PC-3 (cell line): ENCODE measurements at regions not wholly inside any gene's neighbourhood (a gene's known extent, or its start where the extent isn't known, plus 50 kb on each side); places are given as distances from the start of the nearest gene placed in this dataset.

Source experiments
- ATAC-seq: fragments of 200-7000 bp; cut with Tn5 transposase; 2 replicates; pipeline ENCODE4 v1.9.1; 2020; ENCODE audit warnings: mild to moderate bottlenecking, moderate library complexity
- BruUV-seq: library from RNA; stranded (reverse); fragments of 400-500 nt; replicated peaks from 2 replicates; lab custom pipeline; 2021; lab: Mats Ljungman, UMichigan
- CTCF ChIA-PET: fragments of 300-600 bp; sonication (Branson Sonifier 250); formaldehyde crosslinking; loops from one replicate; lab custom pipeline; 2022; ENCODE audit warnings: antibody characterized with exemption; lab: Charles Lee
- POLR2A ChIA-PET: fragments of 300-600 bp; sonication (Branson Sonifier 250); formaldehyde crosslinking; loops from one replicate; lab custom pipeline; 2022; ENCODE audit warnings: antibody characterized with exemption; ENCODE audit not compliant: unreplicated experiment; lab: Charles Lee
- DNase-seq: peaks from one replicate; pipeline ENCODE4 v3.0.0-alpha.2; 2015
- H2AFZ ChIP-seq: fragments of 300-600 bp; sonication (generic); 2 replicates; pipeline ENCODE4 v1.6.0; 2016; ENCODE audit warnings: antibody characterized with exemption, low read length
- H3F3A ChIP-seq: fragments of 300-600 bp; sonication (generic); one replicate; pipeline ENCODE4 v1.6.0; 2017; ENCODE audit warnings: antibody characterized with exemption, low read length, control low read depth, mild to moderate bottlenecking; ENCODE audit not compliant: unreplicated experiment
- H3K27ac ChIP-seq: fragments of 300-600 bp; sonication (generic); 2 replicates; pipeline ENCODE4 v1.5.1; 2016; ENCODE audit warnings: mild to moderate bottlenecking, low read length
- H3K27me3 ChIP-seq: fragments of 300-600 bp; sonication (generic); 2 replicates; pipeline ENCODE4 v1.6.1; 2016; ENCODE audit warnings: low read length, mixed read lengths
- H3K36me3 ChIP-seq: fragments of 300-600 bp; sonication (generic); 2 replicates; pipeline ENCODE4 v1.6.1; 2016; ENCODE audit warnings: low read depth, mixed run types, low read length, mixed read lengths
- H3K4me1 ChIP-seq: fragments of 300-600 bp; sonication (generic); 2 replicates; pipeline ENCODE4 v1.5.1; 2016; ENCODE audit warnings: low read length; ENCODE audit not compliant: insufficient read depth
- H3K4me2 ChIP-seq: fragments of 300-600 bp; sonication (generic); 2 replicates; pipeline ENCODE4 v1.6.0; 2016; ENCODE audit warnings: low read length
- H3K4me3 ChIP-seq: fragments of 300-600 bp; sonication (generic); 2 replicates; pipeline ENCODE4 v1.5.1; 2016; ENCODE audit warnings: mild to moderate bottlenecking, low read length, mixed read lengths
- H3K79me2 ChIP-seq: fragments of 300-600 bp; sonication (generic); 2 replicates; pipeline ENCODE4 v1.6.1; 2017; ENCODE audit warnings: low read length, mixed read lengths
- H3K9ac ChIP-seq: fragments of 300-600 bp; sonication (generic); 2 replicates; pipeline ENCODE4 v1.6.0; 2016; ENCODE audit warnings: mild to moderate bottlenecking, low read length
- H3K9me2 ChIP-seq: fragments of 300-600 bp; sonication (generic); replicated peaks from 2 replicates; pipeline ENCODE4 v1.6.1; 2016; ENCODE audit warnings: mixed run types, low read length, mixed read lengths
- H3K9me3 ChIP-seq: fragments of 300-600 bp; sonication (generic); 2 replicates; pipeline ENCODE4 v1.6.1; 2016; ENCODE audit warnings: low read length, mixed read lengths
- H4K20me1 ChIP-seq: fragments of 300-600 bp; sonication (generic); 2 replicates; pipeline ENCODE4 v1.6.1; 2016; ENCODE audit warnings: low read length, mixed read lengths
- EZH2 ChIP-seq: fragments of 300-600 bp; sonication (generic); IDR thresholded peaks from one replicate; pipeline ENCODE4 v1.6.1; 2017; ENCODE audit warnings: antibody characterized with exemption, mild to moderate bottlenecking, low read length; ENCODE audit not compliant: unreplicated experiment
- EZH2phosphoT487 ChIP-seq: fragments of 300-600 bp; sonication (generic); IDR thresholded peaks from 2 replicates; pipeline ENCODE4 v1.6.1; 2018; ENCODE audit warnings: mild to moderate bottlenecking, antibody characterized with exemption, low read length, borderline replicate concordance
- intact Hi-C: fragments of 100-400 bp; cut with micrococcal nuclease; formaldehyde crosslinking; loops from 2 replicates; pipeline ENCODE4 v1.9.0; 2023
- TF ChIP-seq, protein P1 (sequence below): fragments of 300-600 bp; sonication (generic); conservative IDR thresholded peaks from 2 replicates; pipeline ENCODE4 v1.5.1; 2017; ENCODE audit warnings: antibody characterized with exemption, low read depth, mild to moderate bottlenecking, low read length

DNA sequence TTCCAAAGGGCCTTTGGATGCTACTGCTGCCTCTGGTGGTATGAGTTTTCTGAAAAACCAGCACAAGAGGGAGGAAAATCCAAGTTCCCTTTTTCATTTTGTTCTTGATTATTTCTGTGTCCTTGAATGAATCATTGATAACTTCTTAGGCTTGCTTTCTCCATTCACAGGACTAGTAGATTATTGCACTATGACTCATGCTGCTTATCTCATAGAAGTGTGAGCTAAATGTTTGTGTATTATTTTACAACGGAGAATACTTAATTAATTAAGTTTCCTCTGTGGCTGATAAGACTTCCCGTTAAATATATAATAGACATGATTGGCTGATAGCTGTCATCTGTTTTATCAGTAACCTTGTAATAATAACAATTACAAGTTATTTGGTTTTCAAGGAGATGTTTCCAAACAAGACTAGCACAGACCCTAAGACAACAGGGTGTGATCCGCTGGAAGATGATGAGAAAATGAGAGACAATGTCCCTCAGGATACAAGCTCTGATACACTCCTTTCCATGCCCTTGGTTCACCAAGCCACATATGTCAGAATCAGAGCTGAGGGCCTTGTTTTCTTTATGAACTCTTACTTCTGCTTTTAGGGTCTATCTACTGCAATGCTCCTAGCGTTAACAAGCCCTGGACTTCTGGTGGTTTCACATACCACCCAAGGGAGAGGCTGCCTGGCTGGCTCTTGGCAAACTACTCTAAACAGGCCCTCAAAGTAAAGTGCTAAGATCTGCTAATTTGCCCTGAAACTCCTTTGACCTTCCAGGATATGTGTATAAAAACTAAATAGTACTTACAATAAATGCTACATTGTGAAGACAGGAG is 1078.3 kb downstream of the TTLL7 start:
- no peak for DNase-seq
- H4K20me1 ChIP-seq: no peaks in the 10 kb centered on the region
- no TSS peak for BruUV-seq
- H3K79me2 ChIP-seq: no peaks in the 10 kb centered on the region
- no peaks in the 10 kb centered on the region for H3K36me3 ChIP-seq
- no peak overlapping the region for H3K4me2 ChIP-seq
- no peak overlapping the region for H3K27ac ChIP-seq
- no peaks in the 10 kb centered on the region for H3F3A ChIP-seq
- H3K4me1 ChIP-seq: no peaks in the 10 kb centered on the region
- TF ChIP-seq EZH2phosphoT487 (no peak), EZH2 (no peak)
- TF ChIP-seq, protein P1, sequence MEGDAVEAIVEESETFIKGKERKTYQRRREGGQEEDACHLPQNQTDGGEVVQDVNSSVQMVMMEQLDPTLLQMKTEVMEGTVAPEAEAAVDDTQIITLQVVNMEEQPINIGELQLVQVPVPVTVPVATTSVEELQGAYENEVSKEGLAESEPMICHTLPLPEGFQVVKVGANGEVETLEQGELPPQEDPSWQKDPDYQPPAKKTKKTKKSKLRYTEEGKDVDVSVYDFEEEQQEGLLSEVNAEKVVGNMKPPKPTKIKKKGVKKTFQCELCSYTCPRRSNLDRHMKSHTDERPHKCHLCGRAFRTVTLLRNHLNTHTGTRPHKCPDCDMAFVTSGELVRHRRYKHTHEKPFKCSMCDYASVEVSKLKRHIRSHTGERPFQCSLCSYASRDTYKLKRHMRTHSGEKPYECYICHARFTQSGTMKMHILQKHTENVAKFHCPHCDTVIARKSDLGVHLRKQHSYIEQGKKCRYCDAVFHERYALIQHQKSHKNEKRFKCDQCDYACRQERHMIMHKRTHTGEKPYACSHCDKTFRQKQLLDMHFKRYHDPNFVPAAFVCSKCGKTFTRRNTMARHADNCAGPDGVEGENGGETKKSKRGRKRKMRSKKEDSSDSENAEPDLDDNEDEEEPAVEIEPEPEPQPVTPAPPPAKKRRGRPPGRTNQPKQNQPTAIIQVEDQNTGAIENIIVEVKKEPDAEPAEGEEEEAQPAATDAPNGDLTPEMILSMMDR: no peak
- H2AFZ ChIP-seq: no peak overlapping the region
- CTCF ChIA-PET: no interaction called here
- no peak overlapping the region for H3K4me3 ChIP-seq
- no peaks in the 10 kb centered on the region for H3K9me3 ChIP-seq
- ATAC-seq: no peak
- no peaks in the 10 kb centered on the region for H3K9me2 ChIP-seq
- intact Hi-C loops: no loop called here
- POLR2A ChIA-PET: no interaction called here
- no peaks in the 10 kb centered on the region; the same call in 1 of the 2 replicates for H3K27me3 ChIP-seq
- H3K9ac ChIP-seq: no peak overlapping the region

DNA sequence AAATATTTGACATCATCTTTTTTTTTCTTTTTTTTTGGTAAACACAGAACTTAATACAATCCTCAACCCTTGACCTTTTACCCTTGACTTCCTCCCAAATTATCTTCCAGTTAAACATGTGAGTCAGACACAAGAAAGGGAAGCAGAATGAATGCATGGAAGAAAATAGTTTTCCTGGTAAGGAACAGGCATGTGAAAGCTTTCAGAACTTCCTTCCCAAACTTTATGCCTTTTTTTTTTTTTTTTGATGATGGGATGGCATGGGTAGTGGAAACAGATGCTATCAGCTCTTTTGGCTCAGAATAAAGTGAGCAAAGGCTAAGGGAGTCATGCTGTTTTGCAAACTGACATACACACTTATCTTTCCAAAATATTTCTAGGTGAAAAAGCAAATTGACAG is 1079.1 kb downstream of the TTLL7 start:
- no peaks in the 10 kb centered on the region for H3K4me1 ChIP-seq
- BruUV-seq: no TSS peak
- H3K4me2 ChIP-seq: no peak overlapping the region
- intact Hi-C loops: no loop called here
- H3K27me3 ChIP-seq: no peaks in the 10 kb centered on the region; the same call in 1 of the 2 replicates
- no peaks in the 10 kb centered on the region for H3F3A ChIP-seq
- no peaks in the 10 kb centered on the region for H4K20me1 ChIP-seq
- H3K9ac ChIP-seq: no peak overlapping the region
- H3K36me3 ChIP-seq: no peaks in the 10 kb centered on the region
- no peaks in the 10 kb centered on the region for H3K79me2 ChIP-seq
- no peaks in the 10 kb centered on the region for H3K9me3 ChIP-seq
- ATAC-seq: no peak
- TF ChIP-seq EZH2 (no peak), EZH2phosphoT487 (no peak)
- TF ChIP-seq, protein P1: no peak
- no peak overlapping the region for H3K27ac ChIP-seq
- no peak overlapping the region for H2AFZ ChIP-seq
- DNase-seq: no peak
- H3K9me2 ChIP-seq: no peaks in the 10 kb centered on the region
- no peak overlapping the region for H3K4me3 ChIP-seq
- ChIA-PET POLR2A (no interaction called here), CTCF (no interaction called here)

DNA sequence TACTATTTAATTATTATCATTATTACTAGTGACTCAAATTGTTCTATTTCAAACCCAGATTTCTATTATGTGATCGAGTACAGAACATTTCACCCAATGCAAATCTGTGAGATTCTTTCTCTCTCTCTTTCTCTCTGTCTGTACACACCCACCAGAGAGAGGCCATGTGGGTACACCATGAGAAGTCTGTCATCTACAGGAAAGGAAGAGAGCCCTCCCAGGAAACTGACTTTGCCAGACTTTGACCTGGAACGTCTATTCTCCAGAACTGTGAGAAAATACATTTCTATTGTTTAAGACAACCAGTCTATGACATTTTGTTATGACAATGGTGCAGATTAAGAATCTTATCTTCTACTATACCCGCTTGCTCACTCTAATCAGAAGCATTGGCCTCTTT is 1091.6 kb downstream of the TTLL7 start:
- H4K20me1 ChIP-seq: no peaks in the 10 kb centered on the region
- no peaks in the 10 kb centered on the region for H3K36me3 ChIP-seq
- TF ChIP-seq EZH2 (no peak), EZH2phosphoT487 (no peak)
- TF ChIP-seq, protein P1: no peak
- DNase-seq (no peak), ATAC-seq (no peak)
- H3K4me1 ChIP-seq: no peaks in the 10 kb centered on the region
- no peaks in the 10 kb centered on the region for H3K9me2 ChIP-seq
- H3K27ac ChIP-seq: no peak overlapping the region
- no TSS peak for BruUV-seq
- CTCF ChIA-PET: no interaction called here
- H3F3A ChIP-seq: no peaks in the 10 kb centered on the region
- H3K9me3 ChIP-seq: no peaks in the 10 kb centered on the region
- no peaks in the 10 kb centered on the region for H3K27me3 ChIP-seq
- intact Hi-C loops: no loop called here
- no peaks in the 10 kb centered on the region for H3K79me2 ChIP-seq
- no peak overlapping the region for H3K4me3 ChIP-seq
- H3K9ac ChIP-seq: no peak overlapping the region
- POLR2A ChIA-PET: no interaction called here
- no peak overlapping the region for H2AFZ ChIP-seq
- H3K4me2 ChIP-seq: no peak overlapping the region
